ENCODE measurements at regions not wholly inside any gene's neighbourhood (a gene's known extent, or its start where the extent isn't known, plus 50 kb on each side); places are given as distances from the start of the nearest gene placed in this dataset.

- Histone ChIP-seq H3K4me3 (replicated peaks in 1 of 3) (no peak overlapping the region), H3K4me1 (peaks cover 19 to 20% of the 10 kb centered on the region in 2 donors), H3K9me3 (no peaks in the 10 kb centered on the region), H3K27ac (no peak overlapping the region), H3K27me3 (no peaks in the 10 kb centered on the region), H3K36me3 (no peaks in the 10 kb centered on the region)
- intact Hi-C loops (cut with DNase I) = no loop called here
- WGBS, 2 donors = 51 to 81% methylated on average over 2 of the region's 2 CpGs
- TF ChIP-seq CTCF (IDR thresholded peaks at IDR 0.05) = no peak
- TF ChIP-seq POLR2A (IDR thresholded peaks at IDR 0.05) = no peak
- DNase-seq = no peak
Measured at GRCh38 chr9:91048749-91049148, 247.1 kb downstream of the SYK start.

- Histone ChIP-seq H3K27ac (no peak overlapping the region), H3K27me3 (no peaks in the 10 kb centered on the region), H3K36me3 (no peaks in the 10 kb centered on the region), H3K9me3 (no peaks in the 10 kb centered on the region), H3K4me1 (no peaks in the 10 kb centered on the region), H3K4me3 (replicated peaks in 1 of 3) (no peak overlapping the region)
- 94 to 95% methylated on average over 2 of the region's 2 CpGs for WGBS, 2 donors
- TF ChIP-seq CTCF (IDR thresholded peaks at IDR 0.05) (no peak), POLR2A (IDR thresholded peaks at IDR 0.05) (no peak)
- DNase-seq = no peak
- intact Hi-C loops (cut with DNase I) = no loop called here
Measured at GRCh38 chr9:91053824-91054223, 252.2 kb downstream of the SYK start.

- Histone ChIP-seq H3K9me3 (no peaks in the 10 kb centered on the region), H3K4me3 (replicated peaks in 1 of 3) (no peak overlapping the region), H3K27ac (no peak overlapping the region), H3K27me3 (no peaks in the 10 kb centered on the region), H3K4me1 (peaks cover 2 to 16% of the 10 kb centered on the region in 2 donors), H3K36me3 (no peaks in the 10 kb centered on the region)
- 88 to 89% methylated on average over 3 of the region's 3 CpGs for WGBS, 2 donors
- TF ChIP-seq CTCF (IDR thresholded peaks at IDR 0.05) (no peak), POLR2A (IDR thresholded peaks at IDR 0.05) (no peak)
- intact Hi-C loops (cut with DNase I) = no loop called here
- no peak for DNase-seq
Measured at GRCh38 chr9:91055845-91056244, 254.2 kb downstream of the SYK start.

- WGBS, 2 donors = 84 to 87% methylated on average over 4 of the region's 4 CpGs
- Histone ChIP-seq H3K27me3 (no peaks in the 10 kb centered on the region), H3K27ac (no peak overlapping the region), H3K4me1 (peaks cover 9 to 23% of the 10 kb centered on the region in 2 donors), H3K9me3 (no peaks in the 10 kb centered on the region), H3K4me3 (replicated peaks in 1 of 3) (no peak overlapping the region), H3K36me3 (no peaks in the 10 kb centered on the region)
- TF ChIP-seq POLR2A (IDR thresholded peaks at IDR 0.05) (no peak), CTCF (IDR thresholded peaks at IDR 0.05) (no peak)
- intact Hi-C loops (cut with DNase I) = no loop called here
- no peak for DNase-seq
Measured at GRCh38 chr9:91056486-91056885, 254.9 kb downstream of the SYK start.

GRCh38 chr9:91056917-91057316, 255.3 kb downstream of the SYK start:
- H3K27ac ChIP-seq = no peak overlapping the region
- no peak for DNase-seq
- no peaks in the 10 kb centered on the region for H3K27me3 ChIP-seq
- no peaks in the 10 kb centered on the region for H3K9me3 ChIP-seq
- intact Hi-C loops (cut with DNase I) = no loop called here
- peaks cover 10 to 27% of the 10 kb centered on the region in 2 donors for H3K4me1 ChIP-seq
- H3K4me3 ChIP-seq (replicated peaks in 1 of 3) = no peak overlapping the region
- H3K36me3 ChIP-seq = no peaks in the 10 kb centered on the region
- TF ChIP-seq CTCF (IDR thresholded peaks at IDR 0.05) (no peak), POLR2A (IDR thresholded peaks at IDR 0.05) (no peak)
